Gastrocnemius medialis (tissue), 4 donors: ENCODE measurements at regions not wholly inside any gene's neighbourhood (a gene's known extent, or its start where the extent isn't known, plus 50 kb on each side); places are given as distances from the start of the nearest gene placed in this dataset.

ENCODE experiments used
- ATAC-seq, 2 donors: fragments of 150-250 bp; one replicate each; pipeline ENCODE4 v1.9.1; 2016
- DNase-seq, 2 donors: peaks; one replicate each; pipeline ENCODE4 v3.0.0-alpha.2; 2019
- H3K27ac ChIP-seq, 4 donors: fragments of 200-600 bp; sonication (generic); 1 replicate in 1 of 4; 2 replicates in 3 of 4; pipeline ENCODE4 v1.5.1; 2016 to 2018; ENCODE audit warnings: mild to moderate bottlenecking in 2 of 4, moderate library complexity in 1 of 4
- H3K27me3 ChIP-seq, 3 donors: fragments of 200-600 bp; sonication (generic) in 2 of 3; 1 replicate in 1 of 3; 2 replicates in 2 of 3; pipeline versions ENCODE4 v1.5.1 to v1.6.0; 2016 to 2019; ENCODE audit warnings: mild to moderate bottlenecking in 1 of 3, moderate library complexity in 1 of 3
- H3K36me3 ChIP-seq, 2 donors: fragments of 200-600 bp; sonication (generic) in 1 of 2; one replicate each; pipeline ENCODE4 v1.5.1; 2017 to 2018
- H3K4me1 ChIP-seq, 2 donors: fragments of 200-600 bp; sonication (generic) in 1 of 2; one replicate each; pipeline ENCODE4 v1.5.1; 2016 to 2017; ENCODE audit warnings: mild to moderate bottlenecking in 2 of 2
- H3K4me3 ChIP-seq, 4 donors: fragments of 200-600 bp; sonication (generic) in 3 of 4; 1 replicate in 1 of 4; 2 replicates in 3 of 4; pipeline ENCODE4 v1.5.1; 2016 to 2019; ENCODE audit warnings: mild to moderate bottlenecking in 2 of 4
- H3K9me3 ChIP-seq, 3 donors: fragments of 200-600 bp; sonication (generic) in 2 of 3; 1 replicate in 1 of 3; 2 replicates in 2 of 3; pipeline ENCODE4 v1.5.1; 2016 to 2019
- CTCF ChIP-seq, 5 experiments: fragments of 450-650 bp in 3 of 5; fragments of 200-600 bp in 2 of 5; sonication (generic) in 2 of 5; IDR thresholded peaks in 4 of 5; conservative IDR thresholded peaks in 1 of 5; 1 replicate in 4 of 5; 2 replicates in 1 of 5; pipeline ENCODE4 v1.5.1; 2016 to 2019; ENCODE audit warnings: antibody characterized with exemption in 5 of 5, mild to moderate bottlenecking in 3 of 5, moderate library complexity in 3 of 5
- POLR2A ChIP-seq, 2 donors: fragments of 450-650 bp; IDR thresholded peaks; one replicate each; pipeline ENCODE4 v1.6.1; 2017; ENCODE audit warnings: antibody characterized with exemption in 2 of 2, mild to moderate bottlenecking in 2 of 2, moderate library complexity in 2 of 2
- in situ Hi-C, 4 donors: fragments of 200-750 bp; cut with MboI; loops; one replicate each; pipeline versions ENCODE4 v1.15.0 to v1.8.0; 2017; ENCODE audit warnings: low sequenced_read_pairs in 4 of 4
- intact Hi-C: fragments of 100-400 bp; cut with DNase I; formaldehyde crosslinking; loops from one replicate; pipeline ENCODE4 v1.15.1; 2023; ENCODE audit warnings: low total_unique reads

- intact Hi-C loops = no loop called here
- in situ Hi-C loops = no loop called here
- Histone ChIP-seq H3K4me1 (no peaks in the 10 kb centered on the region), H3K27ac (no peak overlapping the region), H3K9me3 (no peaks in the 10 kb centered on the region), H3K27me3 (no peaks in the 10 kb centered on the region), H3K36me3 (no peaks in the 10 kb centered on the region), H3K4me3 (no peak overlapping the region)
- TF ChIP-seq CTCF (IDR thresholded peaks at IDR 0.05 in 4 of 5, conservative IDR thresholded peaks at IDR 0.05 in 1 of 5) (no peak), POLR2A (IDR thresholded peaks at IDR 0.05) (no peak)
- DNase-seq = no peak
- ATAC-seq = no peak
Observed at GRCh38 chr4:38347251-38347650, 316.7 kb upstream of the KLF3 start.

- ATAC-seq = no peak
- intact Hi-C loops = no loop called here
Observed at GRCh38 chr4:38354421-38354820, 309.6 kb upstream of the KLF3 start.

GRCh38 chr4:38354872-38355271 is 309.1 kb upstream of the KLF3 start:
- Histone ChIP-seq H3K4me1 (no peaks in the 10 kb centered on the region), H3K4me3 (no peak overlapping the region), H3K27me3 (no peaks in the 10 kb centered on the region), H3K36me3 (no peaks in the 10 kb centered on the region), H3K9me3 (no peaks in the 10 kb centered on the region), H3K27ac (no peak overlapping the region)
- TF ChIP-seq POLR2A (IDR thresholded peaks at IDR 0.05) (no peak), CTCF (IDR thresholded peaks at IDR 0.05 in 4 of 5, conservative IDR thresholded peaks at IDR 0.05 in 1 of 5) (no peak)
- ATAC-seq = no peak
- DNase-seq = no peak
- in situ Hi-C loops (no loop called here), intact Hi-C loops (no loop called here)

More at GRCh38 chr4:38354421-38354820, 309.6 kb upstream of the KLF3 start:
- Histone ChIP-seq H3K4me1 (no peaks in the 10 kb centered on the region), H3K27me3 (no peaks in the 10 kb centered on the region), H3K4me3 (no peak overlapping the region), H3K9me3 (no peaks in the 10 kb centered on the region), H3K36me3 (no peaks in the 10 kb centered on the region), H3K27ac (no peak overlapping the region)
- TF ChIP-seq CTCF (IDR thresholded peaks at IDR 0.05 in 4 of 5, conservative IDR thresholded peaks at IDR 0.05 in 1 of 5) = no peak
- no peak for TF ChIP-seq POLR2A (IDR thresholded peaks at IDR 0.05)
- in situ Hi-C loops = no loop called here
- DNase-seq = no peak

GRCh38 chr4:38356686-38357085 is 307.3 kb upstream of the KLF3 start:
- no peak for TF ChIP-seq CTCF (IDR thresholded peaks at IDR 0.05 in 4 of 5, conservative IDR thresholded peaks at IDR 0.05 in 1 of 5)
- TF ChIP-seq POLR2A (IDR thresholded peaks at IDR 0.05) = no peak
- intact Hi-C loops (no loop called here), in situ Hi-C loops (no loop called here)
- no peak overlapping the region for H3K27ac ChIP-seq
- H3K9me3 ChIP-seq = no peaks in the 10 kb centered on the region
- ATAC-seq = no peak
- no peak overlapping the region for H3K4me3 ChIP-seq
- DNase-seq = no peak
- H3K27me3 ChIP-seq = no peaks in the 10 kb centered on the region
- H3K36me3 ChIP-seq = no peaks in the 10 kb centered on the region
- no peaks in the 10 kb centered on the region for H3K4me1 ChIP-seq

- Histone ChIP-seq H3K9me3 (no peaks in the 10 kb centered on the region), H3K4me1 (no peaks in the 10 kb centered on the region), H3K36me3 (no peaks in the 10 kb centered on the region), H3K27ac (no peak overlapping the region), H3K27me3 (no peaks in the 10 kb centered on the region), H3K4me3 (no peak overlapping the region)
- no peak for DNase-seq
- in situ Hi-C loops (no loop called here), intact Hi-C loops (no loop called here)
- ATAC-seq = no peak
- TF ChIP-seq CTCF (IDR thresholded peaks at IDR 0.05 in 4 of 5, conservative IDR thresholded peaks at IDR 0.05 in 1 of 5) (no peak), POLR2A (IDR thresholded peaks at IDR 0.05) (no peak)
Observed at GRCh38 chr4:38357546-38357945, 306.5 kb upstream of the KLF3 start.
